NCI-H1105 (cell line): ENCODE measurements at regions not wholly inside any gene's neighbourhood (a gene's known extent, or its start where the extent isn't known, plus 50 kb on each side); places are given as distances from the start of the nearest gene placed in this dataset.
"Not testable (repeated sequence)": the region's sequence is repeated elsewhere in the genome, so short reads cannot be mapped to it uniquely, and the experiment has no call there.

Experiments
- DNase-seq: peaks from one replicate; lab custom pipeline; 2025; lab: John Stamatoyannopoulos, UW

DNA sequence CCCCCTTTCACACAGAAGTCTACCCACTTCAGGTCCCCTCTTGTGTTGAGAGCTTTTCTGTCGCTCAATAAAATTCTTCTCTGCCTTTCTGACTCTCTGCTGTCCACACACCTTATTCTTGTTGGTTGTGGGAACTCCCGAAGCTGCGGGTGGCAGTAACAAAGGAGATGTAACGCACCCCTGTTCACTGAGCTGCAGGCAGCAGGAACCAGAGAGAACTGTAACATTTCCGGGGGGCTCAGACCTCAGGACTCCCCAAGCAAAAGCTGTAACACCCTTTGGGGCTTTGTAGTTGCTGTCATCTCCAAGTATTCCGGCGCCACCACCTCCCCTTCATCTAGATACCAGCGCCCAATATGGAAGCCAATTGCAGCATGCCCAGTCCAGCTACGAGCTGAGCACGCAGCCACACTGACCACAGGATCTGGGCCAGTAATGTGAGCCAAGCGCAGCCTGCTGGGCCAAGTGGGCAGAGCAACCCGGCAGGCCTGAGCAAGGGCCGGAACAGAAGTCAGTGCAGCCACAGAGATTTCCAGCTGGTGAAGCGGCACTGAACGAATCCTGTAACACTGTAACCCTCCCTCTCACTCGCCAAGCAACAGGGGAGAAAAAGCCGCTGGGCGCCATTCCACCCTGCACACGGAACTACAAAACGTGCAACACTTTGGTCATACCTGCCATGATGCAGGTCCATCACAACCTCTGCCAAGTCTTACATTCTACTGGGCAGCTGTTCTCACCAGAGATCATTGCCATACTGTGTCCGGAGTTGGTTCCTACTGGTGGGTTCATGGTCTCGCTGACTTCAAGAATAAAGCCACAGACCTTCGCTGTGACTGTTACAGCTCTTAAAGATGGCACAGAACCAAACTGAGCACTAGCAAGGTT, 194.3 kb downstream of the SPATA31A6 start:
- DNase-seq = not testable (repeated sequence)

DNA sequence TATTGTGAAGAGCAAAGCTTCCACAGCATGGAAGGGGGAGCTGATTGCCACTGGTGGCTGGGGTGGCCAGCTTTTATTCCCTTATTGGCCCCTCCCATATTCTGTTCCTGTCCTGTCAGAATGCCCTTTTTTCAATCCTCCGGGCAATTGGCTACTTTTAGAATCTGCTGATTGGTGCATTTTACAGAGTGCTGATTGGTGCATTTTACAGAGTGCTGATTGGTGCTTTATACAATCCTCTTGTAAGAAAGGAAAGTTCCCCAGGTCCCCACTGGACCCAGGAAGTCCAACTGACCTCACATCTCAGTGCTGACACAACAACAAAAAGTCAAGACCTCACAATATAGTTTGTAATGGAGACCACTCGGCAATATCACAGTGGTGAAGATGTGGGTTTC, 195.0 kb downstream of the SPATA31A6 start:
- no peak for DNase-seq

DNA sequence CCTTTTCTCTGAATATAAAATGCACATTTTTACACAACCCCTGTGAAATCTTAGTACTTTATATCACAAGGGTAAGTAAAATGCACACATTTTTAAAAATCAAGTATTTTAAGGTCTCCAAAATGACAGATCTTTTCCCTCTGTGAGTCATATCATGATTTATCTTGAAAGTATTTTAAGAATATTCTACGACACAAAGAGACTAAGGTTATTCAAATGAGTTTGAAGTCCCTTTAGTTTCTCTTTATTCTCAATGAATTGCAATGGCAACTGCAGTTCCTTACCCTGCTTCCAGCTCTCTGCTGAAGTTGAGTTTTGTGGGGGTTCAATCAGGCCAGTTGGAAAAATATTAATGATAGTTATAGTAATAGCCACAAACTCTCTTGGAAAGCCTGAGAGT, 196.1 kb downstream of the SPATA31A6 start:
- DNase-seq = not testable (repeated sequence)

DNA sequence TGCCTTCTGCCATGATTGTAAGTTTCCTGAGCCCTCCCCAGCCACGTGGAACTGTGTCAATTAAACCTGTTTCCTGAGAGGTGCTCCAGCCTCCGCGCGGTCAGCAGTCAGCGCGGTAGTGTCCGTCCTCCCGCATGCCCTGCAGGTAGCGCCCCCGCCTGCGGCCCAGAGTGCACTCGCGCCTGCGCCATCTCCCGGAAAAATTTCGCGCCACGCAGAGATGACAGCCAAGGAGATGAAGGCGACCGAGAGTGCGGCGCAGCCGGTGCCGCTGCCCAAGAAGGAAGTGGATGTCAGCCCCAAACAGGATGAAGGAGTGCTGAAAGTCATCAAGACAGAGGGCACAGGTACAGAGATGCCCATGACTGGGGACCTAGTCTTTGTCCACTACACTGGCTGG, 201.1 kb downstream of the SPATA31A6 start:
- not testable (repeated sequence) for DNase-seq

DNA sequence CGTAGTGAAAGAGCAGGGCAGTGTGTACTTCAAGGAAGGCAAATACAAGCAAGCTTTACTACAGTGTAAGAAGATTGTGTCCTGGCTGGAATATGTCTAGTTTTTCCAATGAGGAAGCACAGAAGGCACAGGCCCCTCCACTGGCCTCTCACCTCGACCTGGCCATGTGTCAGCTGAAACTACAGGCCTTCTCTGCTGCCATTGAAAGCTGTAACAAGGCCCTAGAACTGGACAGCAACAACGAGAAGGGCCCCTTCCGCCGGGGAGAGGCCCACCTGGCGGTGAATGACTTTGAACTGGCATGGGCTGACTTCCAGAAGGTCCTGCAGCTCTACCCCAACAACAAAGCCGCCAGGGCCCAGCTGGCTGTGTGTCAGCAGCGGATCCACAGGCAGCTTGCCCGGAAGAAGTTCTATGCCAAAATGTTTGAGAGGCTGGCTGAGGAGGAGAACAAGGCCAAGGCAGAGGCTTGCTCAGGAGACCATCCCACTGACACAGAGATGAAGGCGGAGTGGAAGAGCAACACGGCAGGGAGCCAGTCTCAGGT, 202.2 kb downstream of the SPATA31A6 start:
- not testable (repeated sequence) for DNase-seq

DNA sequence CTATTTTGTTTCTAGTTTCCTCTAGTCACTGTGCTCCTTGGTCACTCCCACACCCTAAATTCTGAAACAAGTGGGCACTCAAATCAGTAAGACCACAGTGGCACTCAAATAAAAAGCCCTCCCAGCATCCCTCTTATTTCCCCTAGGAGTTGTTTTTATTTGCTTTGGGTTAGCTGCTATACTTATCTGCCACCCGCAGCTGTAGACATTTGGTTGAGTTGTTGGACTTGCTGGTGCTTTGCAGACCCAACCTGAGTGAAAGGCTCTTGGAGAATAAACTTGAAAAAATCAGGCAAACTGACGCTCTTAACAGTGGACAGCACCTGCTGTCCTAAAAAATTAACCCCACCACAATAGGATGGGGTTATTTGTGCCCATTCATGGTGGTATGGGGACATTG, 203.0 kb downstream of the SPATA31A6 start:
- DNase-seq = no peak

DNA sequence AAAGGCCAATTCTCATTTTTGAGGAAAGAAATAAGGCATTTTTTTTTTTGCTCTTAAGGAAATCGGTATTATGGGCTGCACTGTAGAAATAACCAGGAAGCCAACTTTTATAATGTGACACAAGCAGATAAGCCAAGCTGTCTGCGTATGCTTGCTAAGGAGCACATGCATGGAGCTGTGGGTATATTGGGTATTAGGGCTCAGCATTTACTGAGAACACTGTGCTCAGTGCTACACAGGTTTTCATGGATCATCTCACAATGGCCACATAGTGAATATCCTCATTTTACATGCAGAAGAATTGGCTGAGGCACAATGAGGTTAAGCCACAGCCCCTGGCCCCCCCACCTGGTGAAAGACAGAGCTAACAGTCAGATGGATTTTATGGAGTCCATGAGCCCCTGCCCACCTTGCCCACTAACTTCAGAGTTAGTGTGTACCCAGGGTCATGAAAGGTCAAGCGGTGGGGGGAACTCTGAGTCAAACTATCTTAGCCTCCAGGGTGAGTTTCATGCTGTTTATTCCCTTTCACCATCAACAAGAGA, 204.8 kb downstream of the SPATA31A6 start:
- no peak for DNase-seq

DNA sequence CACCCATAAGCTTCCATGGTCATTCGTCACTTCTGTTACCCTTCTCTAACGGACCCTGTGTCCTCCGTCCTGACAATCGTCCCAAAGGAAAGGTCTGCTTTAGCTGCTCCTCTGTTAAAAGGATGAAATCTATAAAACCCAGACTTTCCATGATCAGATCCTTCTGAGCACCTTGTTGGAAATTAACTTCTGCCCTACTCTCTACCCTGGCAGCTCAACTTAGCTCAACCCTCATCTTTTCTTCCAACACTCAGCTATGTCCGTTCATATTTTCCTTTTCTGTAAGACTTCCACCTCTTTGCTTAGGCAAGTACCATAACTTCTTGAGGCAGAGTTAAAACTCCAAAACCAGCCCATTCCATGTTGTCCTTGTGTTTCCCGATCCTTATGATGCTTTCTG, 205.4 kb downstream of the SPATA31A6 start:
- no peak for DNase-seq

DNA sequence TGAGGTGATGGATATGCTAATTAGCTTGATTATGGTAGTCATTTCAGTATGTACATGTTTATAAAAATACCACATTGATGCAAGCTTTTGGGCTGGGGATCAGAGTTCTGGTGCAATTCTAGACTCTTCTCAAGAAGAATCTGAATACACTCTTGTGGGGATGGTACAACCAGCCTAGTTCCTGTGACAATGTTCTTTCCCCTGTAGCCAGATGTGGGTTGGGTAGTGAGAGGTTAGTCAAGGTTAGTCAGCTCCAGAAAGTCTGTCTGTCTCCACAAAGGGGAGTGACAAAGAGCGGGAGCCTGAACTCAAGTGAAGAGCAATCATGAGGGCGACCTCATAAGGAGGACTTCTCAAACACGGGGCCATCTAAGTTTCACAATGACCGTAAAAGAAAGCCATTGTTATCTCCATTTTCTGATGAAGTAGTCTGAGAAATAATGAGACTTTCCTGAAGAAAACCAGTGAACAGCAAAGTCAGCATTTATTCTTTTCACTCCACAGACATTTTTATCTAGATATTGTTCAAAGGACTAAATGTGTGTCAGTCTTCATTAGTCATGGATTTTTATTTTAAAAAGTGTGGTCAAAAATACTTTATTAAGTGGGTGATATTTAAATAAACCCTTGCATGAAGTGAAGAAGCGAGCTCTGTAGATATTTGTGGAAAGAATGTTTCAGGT, 209.5 kb downstream of the SPATA31A6 start:
- not testable (repeated sequence) for DNase-seq

DNA sequence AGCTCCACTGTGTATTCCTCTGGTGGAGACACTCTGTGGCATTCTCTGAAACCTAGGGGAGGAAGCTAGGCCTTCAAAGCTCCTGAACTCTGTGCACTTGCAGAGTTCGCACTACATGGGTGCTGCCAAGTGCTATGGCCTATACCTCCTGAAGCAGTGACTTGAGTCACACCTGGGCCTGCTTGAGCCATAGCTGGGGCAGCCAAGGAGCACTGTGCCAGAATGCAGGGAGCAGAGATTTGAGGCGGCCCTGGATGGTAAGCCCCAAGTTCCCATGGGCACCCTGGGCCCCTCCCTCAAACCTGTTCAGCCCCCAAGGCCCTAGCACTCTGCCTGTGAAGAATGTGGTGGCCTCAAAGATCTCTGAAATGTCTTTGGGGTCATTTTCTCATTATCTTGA, 212.9 kb downstream of the SPATA31A6 start:
- DNase-seq = no peak

DNA sequence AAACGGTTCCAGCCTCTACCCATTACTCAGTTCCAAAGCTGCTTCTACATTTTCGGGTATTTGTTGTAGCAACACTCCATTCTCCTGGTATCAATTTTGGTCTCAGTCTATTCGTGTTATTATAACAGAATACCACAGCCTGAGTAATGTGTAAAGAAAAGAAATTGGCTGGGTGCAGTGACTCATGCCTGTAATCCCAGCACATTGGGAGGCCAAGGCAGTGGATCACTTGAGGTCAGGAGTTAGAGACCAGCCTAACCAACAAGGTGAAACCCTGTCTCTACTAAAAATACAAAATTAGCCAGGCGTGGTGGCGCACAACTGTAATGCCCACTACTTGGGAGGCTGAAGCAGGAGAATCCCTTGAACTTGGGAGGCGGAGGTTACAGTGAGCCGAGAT, 213.9 kb downstream of the SPATA31A6 start:
- not testable (repeated sequence) for DNase-seq

DNA sequence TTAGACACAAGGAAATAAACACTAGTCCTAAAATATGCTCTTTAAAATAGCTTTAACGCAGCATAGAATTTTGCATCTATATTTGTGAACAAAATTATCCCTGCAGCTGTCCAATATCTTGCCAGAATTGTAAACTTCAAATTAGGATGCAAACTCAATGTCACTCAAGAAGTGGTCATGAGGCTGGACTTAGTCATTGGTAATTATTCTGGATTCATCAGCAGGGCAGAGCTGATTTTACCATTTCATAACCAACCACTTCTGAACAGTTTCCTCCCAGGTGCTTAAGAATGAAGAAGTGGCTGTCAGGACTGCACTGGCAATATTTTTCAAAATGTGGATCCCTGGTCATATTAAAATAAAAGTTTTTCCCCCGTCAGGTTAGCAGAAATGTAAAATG, 219.5 kb downstream of the SPATA31A6 start:
- DNase-seq = not testable (repeated sequence)

DNA sequence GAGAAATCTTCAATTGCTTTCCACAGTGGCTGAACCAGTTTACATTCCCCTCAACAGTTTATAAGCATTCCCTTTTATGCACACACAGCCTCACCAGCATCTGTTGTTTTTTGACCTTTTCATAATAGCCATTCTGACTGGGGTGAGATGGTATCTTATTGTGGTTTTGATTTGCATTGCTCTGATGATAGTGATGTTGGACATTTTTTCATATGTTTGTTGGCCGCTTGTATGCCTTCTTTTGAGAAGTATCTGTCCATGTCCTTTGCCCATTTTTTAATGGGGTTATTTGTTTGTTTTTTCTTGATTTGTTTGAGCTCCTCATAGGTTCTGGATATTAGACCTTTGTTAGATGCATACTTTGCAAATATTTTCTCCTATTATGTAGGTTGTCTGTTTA, 226.1 kb downstream of the SPATA31A6 start:
- DNase-seq = not testable (repeated sequence)

DNA sequence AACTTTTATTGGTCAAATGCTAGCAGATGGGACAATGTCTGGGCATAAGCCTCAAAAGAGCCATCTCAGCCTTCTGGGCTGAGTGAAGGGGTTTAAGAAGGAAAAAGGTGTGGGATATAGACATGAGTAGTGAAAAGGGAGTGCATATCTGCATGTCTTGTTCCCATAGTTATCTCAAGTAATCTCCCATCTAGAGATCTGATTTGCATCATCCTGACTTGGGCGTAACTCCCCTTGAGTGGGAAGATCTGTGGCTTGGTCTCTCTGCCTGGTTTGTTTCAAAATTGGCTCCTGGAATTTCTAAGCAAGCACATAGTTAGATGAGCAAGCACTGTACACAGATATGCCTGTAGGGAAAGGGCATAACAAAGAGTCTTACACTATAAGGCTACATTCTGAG, 228.9 kb downstream of the SPATA31A6 start:
- DNase-seq = not testable (repeated sequence)

DNA sequence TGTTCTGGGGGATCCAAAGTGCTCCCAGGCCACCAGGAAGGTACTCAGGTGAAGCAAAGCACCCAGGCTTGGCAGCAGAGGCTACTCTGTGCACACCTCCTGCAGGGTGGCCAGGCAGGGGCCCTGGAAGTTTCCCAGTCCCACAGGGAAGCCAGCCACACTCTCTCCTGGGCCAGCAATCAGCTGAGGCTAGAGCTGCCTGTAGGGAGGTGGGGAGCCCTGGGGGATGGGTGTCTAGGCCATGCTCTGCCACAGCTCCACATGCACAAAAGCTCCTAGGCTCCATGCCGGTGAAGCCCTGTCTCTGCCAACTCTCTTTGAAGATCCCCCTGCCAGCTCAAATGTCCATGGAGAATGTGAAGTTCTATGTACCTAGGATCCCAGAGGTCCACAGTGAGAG, 231.4 kb downstream of the SPATA31A6 start:
- DNase-seq = not testable (repeated sequence)

DNA sequence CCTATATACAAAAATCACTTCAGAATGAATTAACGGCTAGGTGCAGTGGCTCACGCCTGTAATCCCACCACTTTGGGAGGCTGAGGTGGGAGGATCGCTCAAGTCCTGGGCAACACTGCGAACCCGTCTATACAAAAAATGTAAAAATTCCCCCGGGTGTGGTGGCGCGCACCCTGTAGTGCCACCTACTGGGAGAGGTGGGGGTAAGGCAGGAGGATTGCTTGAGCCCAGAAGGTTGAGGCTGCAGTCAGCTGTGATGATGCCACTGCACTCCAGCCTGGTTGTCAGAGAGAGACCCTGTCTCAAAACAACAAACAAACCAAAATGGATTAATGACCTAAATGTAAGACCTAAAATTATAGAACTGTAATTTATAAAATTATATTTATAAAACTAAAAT, 236.2 kb downstream of the SPATA31A6 start:
- not testable (repeated sequence) for DNase-seq

DNA sequence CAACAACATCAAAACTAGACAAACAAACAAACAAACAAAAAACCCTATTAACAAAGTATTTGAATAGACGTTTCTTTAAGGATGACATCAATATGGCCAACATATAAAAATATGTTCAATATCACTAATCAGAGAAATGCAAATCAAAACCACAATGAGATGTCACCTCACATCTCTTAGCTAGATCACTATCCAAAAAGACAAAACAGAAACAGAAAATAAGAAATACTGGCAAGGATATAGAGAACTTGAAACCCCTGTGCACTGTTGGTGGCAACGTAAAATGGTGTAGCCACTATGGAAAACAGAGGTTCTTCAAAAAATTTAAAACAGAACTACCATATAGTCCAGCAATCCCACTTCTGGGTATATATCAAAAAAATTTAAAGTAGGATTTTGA, 236.9 kb downstream of the SPATA31A6 start:
- not testable (repeated sequence) for DNase-seq

DNA sequence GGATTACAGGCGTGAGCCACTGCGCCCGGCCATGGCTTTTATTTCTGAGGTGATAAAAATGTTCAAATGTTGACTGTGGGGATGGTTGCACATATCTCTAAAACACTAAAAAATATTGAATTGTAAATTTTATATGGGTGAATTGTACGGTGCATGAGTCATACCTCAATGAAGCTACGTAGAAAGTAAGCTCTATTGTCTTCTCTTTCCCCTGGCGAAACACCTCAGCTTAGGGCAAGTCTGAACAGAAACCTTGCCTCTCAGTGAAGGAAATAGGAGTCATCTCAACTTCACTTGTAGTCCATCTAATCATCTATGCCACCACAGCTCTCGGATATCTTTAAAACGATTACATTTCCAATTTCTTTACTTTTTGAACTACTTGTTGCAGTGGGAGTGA, 238.2 kb downstream of the SPATA31A6 start:
- DNase-seq = not testable (repeated sequence)

DNA sequence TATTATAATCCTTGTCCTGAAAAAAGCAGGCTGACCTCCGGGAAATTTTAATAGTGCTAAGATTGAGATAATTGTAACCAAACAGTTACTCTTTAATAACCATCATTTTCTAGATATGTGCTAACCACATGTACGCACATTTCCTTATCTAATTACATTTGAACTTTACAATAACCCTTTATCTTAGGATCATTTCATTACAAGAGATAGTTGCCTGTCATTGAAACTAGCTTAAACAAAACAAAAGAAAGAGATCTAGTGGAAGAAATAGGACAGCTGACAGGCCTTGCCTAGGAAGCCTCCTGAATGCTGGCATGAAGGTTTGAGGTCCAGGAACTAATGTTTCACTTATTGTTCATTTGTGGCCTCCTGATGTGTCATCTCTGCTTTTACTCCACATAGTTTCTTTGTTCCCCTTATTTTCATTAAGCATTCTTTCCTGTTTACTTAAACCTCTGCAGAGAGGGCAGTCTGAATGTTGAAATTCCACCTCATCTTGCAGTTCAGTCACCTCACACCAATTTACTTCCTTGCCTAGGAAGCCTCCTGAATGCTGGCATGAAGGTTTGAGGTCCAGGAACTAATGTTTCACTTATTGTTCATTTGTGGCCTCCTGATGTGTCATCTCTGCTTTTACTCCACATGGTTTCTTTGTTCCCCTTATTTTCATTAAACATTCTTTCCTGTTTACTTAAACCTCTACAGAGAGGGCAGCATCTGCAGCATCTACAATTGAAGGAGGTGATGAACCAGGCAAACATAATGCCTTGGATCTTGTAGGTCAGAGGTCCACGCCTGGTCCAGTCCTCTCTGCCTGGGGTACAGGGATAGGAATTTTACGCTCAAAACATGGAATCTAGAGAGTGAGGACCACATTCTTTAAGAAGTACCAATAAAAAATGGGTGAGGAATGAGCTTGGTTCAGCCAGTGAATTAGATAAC, 247.5 kb downstream of the SPATA31A6 start:
- DNase-seq = not testable (repeated sequence)

DNA sequence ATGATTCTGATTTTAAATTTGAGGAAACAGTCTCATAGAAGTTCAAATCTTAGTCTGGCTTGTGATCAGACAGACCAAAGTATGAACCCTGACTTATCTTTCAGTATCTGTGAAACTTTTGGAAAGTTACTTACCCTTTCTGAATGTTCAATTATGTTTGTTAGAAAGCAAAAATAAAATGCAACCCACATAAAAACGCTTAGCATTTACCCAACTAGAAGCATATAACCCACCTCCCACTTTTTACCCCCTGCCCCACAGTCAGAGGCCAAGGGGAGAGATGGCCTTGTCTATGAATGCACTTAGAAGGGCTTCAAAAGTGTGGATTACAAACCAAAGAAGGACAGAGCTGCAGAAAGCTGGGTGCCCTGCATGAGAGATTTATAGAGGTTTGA, 248.2 kb downstream of the SPATA31A6 start:
- not testable (repeated sequence) for DNase-seq
